ENCODE measurements at regions not wholly inside any gene's neighbourhood (a gene's known extent, or its start where the extent isn't known, plus 50 kb on each side); places are given as distances from the start of the nearest gene placed in this dataset.
A peak's percentile ranks its signal among the peaks of the same experiment; 100 is the strongest.

GRCh38 chr7:45235905-45236304, 78.3 kb downstream of the RAMP3 start:
- DNase-seq, result no peak

- DNase-seq, result no peak
Observed at GRCh38 chr7:45236666-45237065, 79.1 kb downstream of the RAMP3 start.

- no peak for DNase-seq
Observed at GRCh38 chr7:45237788-45238461, 80.3 kb downstream of the RAMP3 start.

- DNase-seq, result no peak
Observed at GRCh38 chr7:45238806-45239205, 81.2 kb downstream of the RAMP3 start.

- no peak for DNase-seq
Observed at GRCh38 chr7:45239486-45239885, 81.9 kb downstream of the RAMP3 start.

- no peak for DNase-seq
Observed at GRCh38 chr7:45240273-45240771, 82.7 kb downstream of the RAMP3 start.

GRCh38 chr7:45240926-45241325, 83.3 kb downstream of the RAMP3 start:
- DNase-seq, result no peak

GRCh38 chr7:45241339-45242109, 83.9 kb downstream of the RAMP3 start:
- no peak for DNase-seq

GRCh38 chr7:45242261-45242660, 84.7 kb downstream of the RAMP3 start:
- DNase-seq, result no peak

GRCh38 chr7:45242698-45243097, 85.1 kb downstream of the RAMP3 start:
- DNase-seq, result no peak

- no peak for DNase-seq
Observed at GRCh38 chr7:45244981-45245380, 87.4 kb downstream of the RAMP3 start.

GRCh38 chr7:45246339-45246738, 88.7 kb downstream of the RAMP3 start:
- no peak for DNase-seq

- DNase-seq, result no peak
Observed at GRCh38 chr7:45252248-45252647, 94.7 kb downstream of the RAMP3 start.

- DNase-seq, result no peak
Observed at GRCh38 chr7:45252857-45253256, 95.3 kb downstream of the RAMP3 start.

- no peak for DNase-seq
Observed at GRCh38 chr7:45253368-45253767, 95.8 kb downstream of the RAMP3 start.

- DNase-seq, result no peak
Observed at GRCh38 chr7:45255187-45255586, 97.6 kb downstream of the RAMP3 start.

GRCh38 chr7:45256309-45256708, 98.7 kb downstream of the RAMP3 start:
- no peak for DNase-seq

GRCh38 chr7:45256775-45257174, 99.2 kb downstream of the RAMP3 start:
- DNase-seq, result no peak

GRCh38 chr7:45257284-45257683, 99.7 kb downstream of the RAMP3 start:
- DNase-seq, result no peak

GRCh38 chr7:45258533-45259226, 101.1 kb downstream of the RAMP3 start:
- no peak for DNase-seq

- DNase-seq, result no peak
Observed at GRCh38 chr7:45259227-45259596, 101.6 kb downstream of the RAMP3 start.

- peak; percentile 80 for DNase-seq
Observed at GRCh38 chr7:45259966-45260646, 102.5 kb downstream of the RAMP3 start.

- no peak for DNase-seq
Observed at GRCh38 chr7:45267262-45267661, 109.7 kb downstream of the RAMP3 start.

Data from stimulated activated CD4-positive, alpha-beta T cell treated with anti-CD3 and anti-CD28 coated beads, Interleukin-15, amount 100 ng/mL, for 24 hours (primary cell).